ENCODE measurements at regions not wholly inside any gene's neighbourhood (a gene's known extent, or its start where the extent isn't known, plus 50 kb on each side); places are given as distances from the start of the nearest gene placed in this dataset.

GRCh38 chr12:92197815-92198214 lies 52.2 kb upstream of the BTG1 start:
- H3K27me3 ChIP-seq (ENCODE audit: control insufficient read depth in 1 of 2, insufficient read depth in 2 of 2, low read length in 2 of 2): no peaks in the 10 kb centered on the region
- H3K4me1 ChIP-seq (ENCODE audit: control insufficient read depth in 1 of 2, insufficient read depth in 2 of 2, low read length in 2 of 2): no peaks in the 10 kb centered on the region
- H3K27ac ChIP-seq (ENCODE audit: low read depth, low read length): no peak overlapping the region
- no peaks in the 10 kb centered on the region for H3K36me3 ChIP-seq (ENCODE audit: control insufficient read depth in 1 of 2, insufficient read depth in 2 of 2, low read length in 2 of 2)
- no peak overlapping the region for H3K4me3 ChIP-seq (ENCODE audit: low read depth in 1 of 2, low read length in 2 of 2)
- H3K9me3 ChIP-seq (ENCODE audit: control insufficient read depth in 1 of 2, low read length in 2 of 2): peaks cover 4% of the 10 kb centered on the region in 2 donors
- H3K9ac ChIP-seq (ENCODE audit: low read depth in 1 of 2, low read length in 2 of 2): no peak overlapping the region

- H3K9me3 ChIP-seq (ENCODE audit: control insufficient read depth in 1 of 2, low read length in 2 of 2): peaks cover 4% of the 10 kb centered on the region in 2 donors
- no peaks in the 10 kb centered on the region for H3K27me3 ChIP-seq (ENCODE audit: control insufficient read depth in 1 of 2, insufficient read depth in 2 of 2, low read length in 2 of 2)
- no peak overlapping the region for H3K4me3 ChIP-seq (ENCODE audit: low read depth in 1 of 2, low read length in 2 of 2)
- H3K36me3 ChIP-seq (ENCODE audit: control insufficient read depth in 1 of 2, insufficient read depth in 2 of 2, low read length in 2 of 2): no peaks in the 10 kb centered on the region
- H3K9ac ChIP-seq (ENCODE audit: low read depth in 1 of 2, low read length in 2 of 2): no peak overlapping the region
- no peak overlapping the region for H3K27ac ChIP-seq (ENCODE audit: low read depth, low read length)
- no peaks in the 10 kb centered on the region for H3K4me1 ChIP-seq (ENCODE audit: control insufficient read depth in 1 of 2, insufficient read depth in 2 of 2, low read length in 2 of 2)
These were observed 50.7 kb upstream of the BTG1 start for GRCh38 chr12:92196368-92196767.

Data from duodenal mucosa (tissue), 2 donors.